ENCODE measurements at regions not wholly inside any gene's neighbourhood (a gene's known extent, or its start where the extent isn't known, plus 50 kb on each side); places are given as distances from the start of the nearest gene placed in this dataset.

GRCh38 chr10:29102636-29103035 is 186.2 kb upstream of the LYZL1 start:
- POLR2A ChIA-PET: no interaction called here
- no peak overlapping the region for H3K4me2 ChIP-seq (ENCODE audit: control insufficient read depth, insufficient read depth)

More at GRCh38 chr10:29102636-29103035, 186.2 kb upstream of the LYZL1 start:
- RAD21 ChIA-PET (ENCODE audit: unreplicated experiment): no interaction called here
- Histone ChIP-seq H3K4me3 (no peak overlapping the region), H2AFZ (ENCODE audit: control insufficient read depth, low read depth, low read length) (no peak overlapping the region), H3K4me1 (ENCODE audit: control insufficient read depth, insufficient read depth, low read length) (no peaks in the 10 kb centered on the region), H3K9me3 (replicated peaks; ENCODE audit: control insufficient read depth, insufficient read depth, low read length) (no peaks in the 10 kb centered on the region), H3K27me3 (replicated peaks in 1 of 2; ENCODE audit: control insufficient read depth in 2 of 2, insufficient read depth in 2 of 2, low read length in 1 of 2) (no peaks in the 10 kb centered on the region), H4K20me1 (ENCODE audit: control insufficient read depth, insufficient read depth) (no peaks in the 10 kb centered on the region), H3K79me2 (ENCODE audit: control insufficient read depth, insufficient read depth, low read length) (no peaks in the 10 kb centered on the region), H3K9ac (ENCODE audit: control insufficient read depth, insufficient read depth, low read length) (no peak overlapping the region), H3K27ac (ENCODE audit: control insufficient read depth, insufficient read depth) (no peak overlapping the region), H3K36me3 (ENCODE audit: control insufficient read depth in 2 of 2, insufficient read depth in 2 of 2, low read length in 1 of 2) (no peaks in the 10 kb centered on the region)
- SMC1A ChIA-PET (ENCODE audit: uncharacterized antibody, unreplicated experiment): no interaction called here
- FAIRE-seq (no peak), DNase-seq (ENCODE audit: low read depth, low spot score) (no peak), ATAC-seq (no peak)
- TF ChIP-seq BCL11A (IDR thresholded peaks at IDR 0.05; ENCODE audit: low read depth, low read length) (no peak), KDM1A (IDR thresholded peaks at IDR 0.05; ENCODE audit: borderline replicate concordance) (no peak), SKIL (IDR thresholded peaks at IDR 0.05; ENCODE audit: low read depth, poor library complexity, severe bottlenecking) (no peak), SIX5 (IDR thresholded peaks at IDR 0.05; ENCODE audit: low read depth, low read length, severe bottlenecking) (no peak), ZBTB40 (IDR thresholded peaks at IDR 0.05; ENCODE audit: borderline replicate concordance) (no peak), IRF4 (IDR thresholded peaks at IDR 0.05; ENCODE audit: low read depth, low read length) (no peak), BMI1 (IDR thresholded peaks at IDR 0.05; ENCODE audit: borderline replicate concordance) (no peak)
- in situ Hi-C loops (cut with MboI) (loop anchor here (25.0 kb wide), 1 partner anchor 90 kb away; no protein-coding TSS in a partner anchor), intact Hi-C loops (cut with micrococcal nuclease; ENCODE audit: unreplicated experiment) (no loop called here)
- WGBS (ENCODE audit: insufficient coverage, insufficient replicate concordance, low lambda C conversion rate, missing lambda C conversion rate): 47% methylated on average over 3 of the region's 3 CpGs
- no TSS peak for BruUV-seq (replicated peaks)
- CTCF ChIA-PET: no interaction called here

Measured in GM12878 (cell line).